Uterus (tissue), 3 donors: ENCODE measurements at regions not wholly inside any gene's neighbourhood (a gene's known extent, or its start where the extent isn't known, plus 50 kb on each side); places are given as distances from the start of the nearest gene placed in this dataset.

Source experiments
- DNase-seq, 2 donors: peaks; one replicate each; pipeline ENCODE4 v3.0.0-alpha.2; 2019 to 2020
- H3K27ac ChIP-seq, 2 donors: fragments of 200-600 bp; sonication (generic); 1 replicate in 1 of 2; 2 replicates in 1 of 2; pipeline ENCODE4 v1.5.1; 2016 to 2018
- H3K27me3 ChIP-seq, 2 donors: fragments of 200-600 bp; sonication (generic); one replicate each; pipeline ENCODE4 v1.5.1; 2018 to 2019; ENCODE audit warnings: control low read depth in 1 of 2
- H3K36me3 ChIP-seq, 2 donors: fragments of 200-600 bp; sonication (generic); one replicate each; pipeline ENCODE4 v1.5.1; 2019; ENCODE audit warnings: control low read depth in 1 of 2
- H3K4me1 ChIP-seq, 2 donors: fragments of 200-600 bp; sonication (generic); one replicate each; pipeline ENCODE4 v1.5.1; 2018 to 2019; ENCODE audit warnings: control low read depth in 1 of 2
- H3K4me3 ChIP-seq, 2 donors: fragments of 200-600 bp; sonication (generic); 1 replicate in 1 of 2; 2 replicates in 1 of 2; pipeline ENCODE4 v1.5.1; 2018 to 2019; ENCODE audit warnings: mild to moderate bottlenecking in 1 of 2
- H3K9me3 ChIP-seq, 2 donors: fragments of 200-600 bp; sonication (generic); one replicate each; pipeline ENCODE4 v1.5.1; 2019; ENCODE audit warnings: control low read depth in 1 of 2
- CTCF ChIP-seq, 4 experiments: fragments of 200-600 bp in 2 of 4; fragments of 450-650 bp in 2 of 4; sonication (generic) in 2 of 4; IDR thresholded peaks; one replicate each; pipeline ENCODE4 v1.5.1; 2016 to 2019; ENCODE audit warnings: antibody characterized with exemption in 4 of 4, mild to moderate bottlenecking in 2 of 4, moderate library complexity in 1 of 4
- POLR2A ChIP-seq, 2 donors: fragments of 450-650 bp; IDR thresholded peaks; one replicate each; pipeline ENCODE4 v1.6.1; 2016; ENCODE audit warnings: antibody characterized with exemption in 2 of 2, mild to moderate bottlenecking in 1 of 2, moderate library complexity in 1 of 2
- intact Hi-C: fragments of 100-400 bp; cut with DNase I; formaldehyde crosslinking; loops from one replicate; pipeline ENCODE4 v1.15.1; 2023; ENCODE audit warnings: low total_unique reads
- donor health status: DM: yes; HTN: yes; CAD: no.

- no peaks in the 10 kb centered on the region for H3K27me3 ChIP-seq
- no peaks in the 10 kb centered on the region for H3K9me3 ChIP-seq
- no peaks in the 10 kb centered on the region for H3K36me3 ChIP-seq
- no peak for DNase-seq
- TF ChIP-seq POLR2A (IDR thresholded peaks at IDR 0.05) (no peak), CTCF (IDR thresholded peaks at IDR 0.05) (no peak)
- intact Hi-C loops, result no loop called here
- no peak overlapping the region for H3K27ac ChIP-seq
- no peak overlapping the region for H3K4me3 ChIP-seq
- H3K4me1 ChIP-seq, result no peaks in the 10 kb centered on the region
These were observed 234.2 kb upstream of the PTBP2 start for GRCh38 chr1:96487394-96487793.

- H3K27ac ChIP-seq, result no peak overlapping the region
These were observed 233.6 kb upstream of the PTBP2 start for GRCh38 chr1:96487971-96488370.

GRCh38 chr1:96488777-96489176 is 232.8 kb upstream of the PTBP2 start:
- intact Hi-C loops, result no loop called here
- Histone ChIP-seq H3K27ac (no peak overlapping the region), H3K9me3 (no peaks in the 10 kb centered on the region), H3K4me3 (no peak overlapping the region), H3K27me3 (no peaks in the 10 kb centered on the region), H3K36me3 (no peaks in the 10 kb centered on the region), H3K4me1 (no peaks in the 10 kb centered on the region)
- DNase-seq, result no peak
- TF ChIP-seq POLR2A (IDR thresholded peaks at IDR 0.05) (no peak), CTCF (IDR thresholded peaks at IDR 0.05) (no peak)

More at GRCh38 chr1:96487971-96488370, 233.6 kb upstream of the PTBP2 start:
- Histone ChIP-seq H3K9me3 (no peaks in the 10 kb centered on the region), H3K27me3 (no peaks in the 10 kb centered on the region), H3K4me3 (no peak overlapping the region), H3K36me3 (no peaks in the 10 kb centered on the region), H3K4me1 (no peaks in the 10 kb centered on the region)
- no peak for DNase-seq
- no peak for TF ChIP-seq POLR2A (IDR thresholded peaks at IDR 0.05)
- TF ChIP-seq CTCF (IDR thresholded peaks at IDR 0.05), result no peak
- intact Hi-C loops, result no loop called here

GRCh38 chr1:96492236-96492635 is 229.3 kb upstream of the PTBP2 start:
- no peak overlapping the region for H3K4me3 ChIP-seq
- H3K27me3 ChIP-seq, result no peaks in the 10 kb centered on the region
- intact Hi-C loops, result no loop called here
- no peaks in the 10 kb centered on the region for H3K36me3 ChIP-seq
- TF ChIP-seq CTCF (IDR thresholded peaks at IDR 0.05), result no peak
- TF ChIP-seq POLR2A (IDR thresholded peaks at IDR 0.05), result no peak
- no peak overlapping the region for H3K27ac ChIP-seq
- DNase-seq, result no peak
- no peaks in the 10 kb centered on the region for H3K4me1 ChIP-seq
- no peaks in the 10 kb centered on the region for H3K9me3 ChIP-seq

GRCh38 chr1:96498744-96499340 is 222.7 kb upstream of the PTBP2 start:
- no peaks in the 10 kb centered on the region for H3K4me1 ChIP-seq
- no peaks in the 10 kb centered on the region for H3K27me3 ChIP-seq
- DNase-seq, result no peak
- TF ChIP-seq CTCF (IDR thresholded peaks at IDR 0.05), result no peak
- TF ChIP-seq POLR2A (IDR thresholded peaks at IDR 0.05), result no peak
- no peaks in the 10 kb centered on the region for H3K9me3 ChIP-seq
- intact Hi-C loops, result no loop called here
- no peak overlapping the region for H3K27ac ChIP-seq
- H3K4me3 ChIP-seq, result no peak overlapping the region
- H3K36me3 ChIP-seq, result no peaks in the 10 kb centered on the region
